Activated gamma-delta T cell (primary cell): ENCODE measurements at regions not wholly inside any gene's neighbourhood (a gene's known extent, or its start where the extent isn't known, plus 50 kb on each side); places are given as distances from the start of the nearest gene placed in this dataset.
"Not testable (repeated sequence)": the region's sequence is repeated elsewhere in the genome, so short reads cannot be mapped to it uniquely, and the experiment has no call there.

Experiments
- DNase-seq: peaks from one replicate; lab custom pipeline; 2025; lab: John Stamatoyannopoulos, UW

GRCh38 chr7:145795132-145795531 lies 321.5 kb upstream of the CNTNAP2 start:
- DNase-seq, result no peak

- no peak for DNase-seq
Measured at GRCh38 chr7:145784809-145785780, 331.5 kb upstream of the CNTNAP2 start.

GRCh38 chr7:145781388-145781787 lies 335.2 kb upstream of the CNTNAP2 start:
- DNase-seq, result not testable (repeated sequence)

GRCh38 chr7:145779140-145779539 lies 337.5 kb upstream of the CNTNAP2 start:
- no peak for DNase-seq

GRCh38 chr7:145774777-145775176 lies 341.8 kb upstream of the CNTNAP2 start:
- DNase-seq, result no peak

- DNase-seq, result no peak
Measured at GRCh38 chr7:145753004-145753403, 363.6 kb upstream of the CNTNAP2 start.

DNA sequence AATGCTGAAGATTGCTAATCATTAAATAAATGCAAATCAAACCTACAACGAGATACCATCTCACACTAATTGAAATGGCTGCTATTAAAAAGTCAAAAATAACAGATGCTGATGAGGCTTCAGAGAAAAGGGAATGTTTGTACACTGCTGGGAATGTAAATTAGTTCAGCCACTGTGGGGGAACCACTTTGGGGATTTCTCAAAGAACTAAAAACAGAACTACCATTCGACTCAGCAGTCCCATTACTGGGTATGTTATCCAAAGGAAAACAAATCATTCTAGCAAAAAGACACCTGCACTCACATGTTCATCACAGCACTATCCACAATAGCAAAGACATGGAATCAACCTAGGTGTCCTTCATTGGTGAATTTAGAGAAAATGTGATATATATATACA lies 379.0 kb upstream of the CNTNAP2 start:
- no peak for DNase-seq

DNA sequence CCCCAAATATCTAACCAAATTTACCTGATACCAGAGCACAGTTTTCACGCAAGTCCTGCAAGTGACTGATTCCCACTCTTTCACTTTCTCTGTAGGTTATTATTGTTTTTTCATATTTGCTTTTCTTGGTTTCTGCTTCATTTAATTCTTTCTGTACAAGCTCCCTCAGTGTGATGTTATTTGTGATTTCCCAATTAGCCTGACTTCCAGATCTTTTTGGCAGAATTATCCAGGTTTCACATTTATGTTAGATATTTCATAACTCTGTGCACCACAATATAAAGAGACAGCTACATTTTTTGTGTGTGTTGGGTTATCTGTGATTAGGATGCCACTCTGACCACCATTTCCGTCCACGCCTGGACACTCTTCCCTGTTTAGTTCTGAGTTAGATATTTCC lies 381.5 kb upstream of the CNTNAP2 start:
- no peak for DNase-seq

GRCh38 chr7:145732521-145732920 lies 384.1 kb upstream of the CNTNAP2 start:
- DNase-seq, result no peak

DNA sequence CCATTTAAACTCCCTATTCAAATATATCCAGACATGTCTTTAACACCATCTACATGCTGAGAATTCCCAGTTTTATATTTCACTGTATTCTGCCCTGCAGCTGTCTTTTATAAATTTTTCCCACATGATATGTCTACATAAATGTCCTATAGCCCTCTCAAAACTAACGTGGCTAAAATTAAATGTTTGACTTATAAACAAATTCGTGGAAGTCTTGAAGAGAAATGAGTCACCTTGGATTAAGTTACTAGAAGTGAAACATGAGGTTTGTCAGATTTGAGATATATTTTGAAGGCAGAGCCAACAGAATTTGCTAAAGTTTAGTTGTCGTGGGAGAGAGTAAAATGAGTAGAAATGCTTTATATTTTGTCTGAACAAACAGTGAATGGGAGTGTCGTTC lies 386.9 kb upstream of the CNTNAP2 start:
- no peak for DNase-seq

DNA sequence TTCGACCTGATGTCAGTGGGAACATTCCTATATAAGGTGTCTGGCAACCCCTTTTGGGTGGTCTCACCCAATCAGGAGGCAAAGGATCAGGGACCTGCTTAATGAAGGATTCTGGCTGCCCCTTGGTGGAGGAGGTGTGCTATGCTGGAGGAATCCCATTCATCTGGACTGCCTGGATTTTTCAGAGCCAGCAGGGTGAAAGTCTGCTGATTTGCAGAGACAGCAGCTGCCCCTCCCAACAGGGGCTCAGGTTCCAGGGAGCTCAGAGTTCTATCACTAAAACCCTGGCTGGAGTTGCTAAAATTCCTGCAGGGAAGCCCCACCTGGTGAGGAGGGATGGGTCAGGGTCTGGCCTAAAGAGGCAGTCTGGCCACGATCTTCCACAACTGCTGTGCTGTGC lies 398.5 kb upstream of the CNTNAP2 start:
- DNase-seq, result no peak

GRCh38 chr7:145700488-145700887 lies 416.1 kb upstream of the CNTNAP2 start:
- DNase-seq, result no peak

DNA sequence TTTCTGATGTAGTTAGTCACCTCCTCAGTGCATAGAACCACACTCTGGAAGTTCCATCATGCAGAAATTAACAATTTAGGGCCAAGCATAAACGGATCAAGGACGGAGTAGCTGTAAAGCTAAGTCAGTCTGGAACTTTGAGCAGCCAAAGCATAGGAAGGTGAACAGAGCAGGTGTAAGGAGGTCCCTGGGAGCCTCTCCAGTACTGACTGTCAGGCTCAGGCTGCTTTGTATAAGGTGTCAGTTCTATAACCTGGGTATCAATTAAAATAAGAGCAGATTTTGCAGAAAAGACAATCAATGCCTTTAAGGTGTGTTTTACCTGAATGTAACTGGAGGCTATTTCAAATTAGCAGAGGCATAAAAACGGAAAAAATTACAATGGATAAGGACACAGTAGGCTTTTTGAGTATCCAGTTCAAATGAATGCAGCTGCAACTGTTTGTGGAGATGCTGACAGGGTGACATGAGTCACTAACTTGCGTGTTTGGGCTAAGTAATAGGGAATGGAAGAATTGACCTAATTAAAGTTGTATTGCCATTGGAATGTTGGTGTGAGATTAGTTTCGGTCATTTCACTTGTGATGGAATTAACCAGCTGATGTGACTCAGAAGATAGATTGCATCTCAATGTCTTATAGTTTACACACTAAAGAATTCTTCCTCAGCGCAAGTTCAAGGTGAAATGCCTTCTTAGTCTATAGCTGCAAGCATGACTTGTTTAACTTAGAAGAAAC lies 417.9 kb upstream of the CNTNAP2 start:
- no peak for DNase-seq

- peak; percentile 5 for DNase-seq
Measured at GRCh38 chr7:145697412-145698107, 419.0 kb upstream of the CNTNAP2 start.

DNA sequence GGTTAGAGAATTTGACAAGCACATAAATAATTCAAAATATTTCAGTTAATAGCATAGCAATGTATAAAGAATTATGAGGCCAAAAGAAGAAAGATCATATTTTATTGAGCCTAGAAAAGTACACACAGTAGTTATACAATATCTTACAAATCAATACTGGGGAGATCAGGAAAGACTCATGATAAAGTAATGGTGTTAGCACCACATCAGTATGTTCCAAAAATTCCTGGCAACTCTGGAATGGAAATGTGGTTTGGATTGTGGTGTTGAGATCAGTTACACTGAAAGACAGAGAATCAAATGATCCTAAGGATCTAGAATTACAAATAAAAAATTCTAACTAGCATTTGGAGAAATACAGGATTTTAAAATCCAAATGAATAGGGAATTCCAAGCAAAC lies 420.5 kb upstream of the CNTNAP2 start:
- no peak for DNase-seq

- no peak for DNase-seq
Measured at GRCh38 chr7:145692237-145692950, 424.2 kb upstream of the CNTNAP2 start.

- DNase-seq, result no peak
Measured at GRCh38 chr7:145691377-145691914, 425.2 kb upstream of the CNTNAP2 start.

GRCh38 chr7:145681646-145682045 lies 435.0 kb upstream of the CNTNAP2 start:
- DNase-seq, result no peak

GRCh38 chr7:145681159-145681558 lies 435.4 kb upstream of the CNTNAP2 start:
- DNase-seq, result no peak

- DNase-seq, result no peak
Measured at GRCh38 chr7:145665499-145666258, 450.9 kb upstream of the CNTNAP2 start.

DNA sequence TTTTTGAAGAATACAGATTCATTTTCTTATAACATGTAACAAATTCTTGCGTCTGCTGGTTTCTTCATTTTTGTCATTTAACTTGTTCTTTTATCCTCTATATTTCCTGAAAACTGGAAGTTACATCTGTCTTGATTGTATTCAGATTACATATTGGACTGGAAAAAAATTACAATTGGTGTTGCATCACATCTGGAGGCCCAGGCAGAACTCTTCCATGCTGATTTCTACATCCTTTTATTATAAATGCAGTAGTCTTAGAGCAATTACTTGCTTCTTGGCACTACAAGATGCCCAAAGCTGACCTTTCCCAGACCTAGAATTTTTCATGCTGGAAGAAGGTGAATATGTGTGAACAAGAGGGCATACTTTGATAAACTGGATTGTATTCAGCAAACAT lies 460.9 kb upstream of the CNTNAP2 start:
- no peak for DNase-seq
